Ovary (tissue), 7 donors: ENCODE measurements at regions not wholly inside any gene's neighbourhood (a gene's known extent, or its start where the extent isn't known, plus 50 kb on each side); places are given as distances from the start of the nearest gene placed in this dataset.

Experiments
- DNase-seq, 5 donors: peaks; one replicate each; pipeline ENCODE4 v3.0.0-alpha.2; 2019 to 2020
- H3K27ac ChIP-seq, 2 donors: fragments of 200-600 bp; one replicate each; pipeline versions ENCODE4 v1.5.1 to v1.8.0; 2019 to 2022
- H3K27me3 ChIP-seq: fragments of 200-600 bp; one replicate; pipeline ENCODE4 v1.8.0; 2022
- H3K36me3 ChIP-seq: fragments of 200-600 bp; sonication (generic); one replicate; pipeline ENCODE4 v1.5.1; 2019
- H3K4me1 ChIP-seq: one replicate; pipeline ENCODE4 v1.8.1; 2013; ENCODE audit warnings: mild to moderate bottlenecking, moderate library complexity; ENCODE audit not compliant: insufficient read depth
- H3K4me3 ChIP-seq: fragments of 200-600 bp; sonication (generic); one replicate; pipeline ENCODE4 v1.5.1; 2017
- H3K9me3 ChIP-seq, 2 donors: fragments of 200-600 bp in 1 of 2; sonication (generic) in 1 of 2; one replicate each; pipeline versions ENCODE4 v1.5.1 to v1.8.1; 2013 to 2019; ENCODE audit warnings: mild to moderate bottlenecking in 1 of 2, moderate library complexity in 1 of 2
- EP300 ChIP-seq: sonication (generic); formaldehyde crosslinking; IDR thresholded peaks from one replicate; pipeline ENCODE4 v1.6.1; 2017; ENCODE audit warnings: antibody characterized with exemption
- POLR2A ChIP-seq: fragments of 450-650 bp; IDR thresholded peaks from one replicate; pipeline ENCODE4 v1.6.1; 2017; ENCODE audit warnings: antibody characterized with exemption, mild to moderate bottlenecking, moderate library complexity
- WGBS, 3 donors: extraction: QIAGEN DNeasy Blood & Tissue Kit in 1 of 3; methylation state at CpG; one replicate each; pipeline versions ENCODE4 v1.1.5 to v1.1.7; 2013 to 2017; 5-methylcytosine and 5-hydroxymethylcytosine counted together
- intact Hi-C, 4 donors: fragments of 100-400 bp; cut with DNase I; formaldehyde crosslinking; loops; one replicate each; pipeline versions ENCODE4 v1.11.0 to v1.15.1; 2022 to 2023
- TF ChIP-seq, protein P1 (sequence below), 3 donors: fragments of 450-650 bp in 2 of 3; fragments of 200-600 bp in 1 of 3; IDR thresholded peaks; one replicate each; pipeline versions ENCODE4 v1.5.1 to v1.8.0; 2016 to 2022; ENCODE audit warnings: antibody characterized with exemption in 3 of 3, mild to moderate bottlenecking in 1 of 3
- donor health status: DM: no; HTN: no; CAD: no; lungs with moderate emphysema.
- donor health status: DM: no; HTN: no; CAD: no.
- donor health status: Bipolar disorder and iron deficiency.
- donor health status: DM: no; HTN: no; CAD: no.
- donor health status: DM: yes; HTN: yes; CAD: no.

DNA sequence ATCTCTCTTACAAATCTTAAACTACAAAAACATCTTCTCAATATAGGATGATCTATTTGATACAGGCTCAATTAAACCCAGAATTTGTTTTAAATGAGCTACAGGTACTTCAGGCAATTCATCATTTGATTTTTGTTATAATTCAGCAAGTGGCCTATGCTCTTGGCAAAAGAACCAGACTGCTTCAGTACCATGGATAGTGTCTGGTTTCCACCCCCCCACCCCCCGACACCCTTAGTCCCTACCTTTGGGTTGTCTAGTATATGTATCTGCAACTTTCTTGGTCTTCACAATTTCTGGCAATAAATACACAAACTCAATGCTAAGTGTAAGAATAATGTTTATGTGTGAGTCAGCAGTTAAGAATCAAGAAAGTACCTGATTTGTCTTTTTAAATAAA is 97.3 kb upstream of the API5 start:
- WGBS, 3 donors = 37 to 46% (median 42%) methylated on average over 1 of the region's 1 CpG
- DNase-seq = no peak
- intact Hi-C loops = no loop called here
- H3K27ac ChIP-seq = no peak overlapping the region
- H3K27me3 ChIP-seq = no peaks in the 10 kb centered on the region
- H3K4me3 ChIP-seq = no peak overlapping the region
- no peaks in the 10 kb centered on the region for H3K9me3 ChIP-seq
- H3K4me1 ChIP-seq = no peaks in the 10 kb centered on the region
- no peaks in the 10 kb centered on the region for H3K36me3 ChIP-seq
- TF ChIP-seq, protein P1, sequence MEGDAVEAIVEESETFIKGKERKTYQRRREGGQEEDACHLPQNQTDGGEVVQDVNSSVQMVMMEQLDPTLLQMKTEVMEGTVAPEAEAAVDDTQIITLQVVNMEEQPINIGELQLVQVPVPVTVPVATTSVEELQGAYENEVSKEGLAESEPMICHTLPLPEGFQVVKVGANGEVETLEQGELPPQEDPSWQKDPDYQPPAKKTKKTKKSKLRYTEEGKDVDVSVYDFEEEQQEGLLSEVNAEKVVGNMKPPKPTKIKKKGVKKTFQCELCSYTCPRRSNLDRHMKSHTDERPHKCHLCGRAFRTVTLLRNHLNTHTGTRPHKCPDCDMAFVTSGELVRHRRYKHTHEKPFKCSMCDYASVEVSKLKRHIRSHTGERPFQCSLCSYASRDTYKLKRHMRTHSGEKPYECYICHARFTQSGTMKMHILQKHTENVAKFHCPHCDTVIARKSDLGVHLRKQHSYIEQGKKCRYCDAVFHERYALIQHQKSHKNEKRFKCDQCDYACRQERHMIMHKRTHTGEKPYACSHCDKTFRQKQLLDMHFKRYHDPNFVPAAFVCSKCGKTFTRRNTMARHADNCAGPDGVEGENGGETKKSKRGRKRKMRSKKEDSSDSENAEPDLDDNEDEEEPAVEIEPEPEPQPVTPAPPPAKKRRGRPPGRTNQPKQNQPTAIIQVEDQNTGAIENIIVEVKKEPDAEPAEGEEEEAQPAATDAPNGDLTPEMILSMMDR (IDR thresholded peaks at IDR 0.05) = no peak
- no peak for TF ChIP-seq EP300
- no peak for TF ChIP-seq POLR2A

DNA sequence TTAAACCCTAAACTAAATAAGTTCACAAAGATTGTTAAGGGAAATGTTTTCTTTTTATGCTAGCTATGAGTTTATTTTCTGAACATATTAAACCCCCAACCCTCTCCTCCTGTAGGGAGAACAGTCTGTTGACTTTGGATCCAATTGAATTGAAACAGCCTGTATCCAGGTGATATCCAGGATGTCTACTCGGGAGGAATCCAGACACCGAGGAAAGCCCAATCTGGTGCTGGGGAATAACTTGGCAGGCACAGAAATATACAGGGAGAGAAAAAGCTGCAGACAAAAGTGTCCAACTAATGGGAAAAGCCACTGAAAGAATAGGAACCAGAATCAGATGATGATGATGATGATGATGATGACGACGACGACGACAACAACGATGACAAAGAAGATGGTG is 93.9 kb upstream of the API5 start:
- no peaks in the 10 kb centered on the region for H3K4me1 ChIP-seq
- 83 to 88% (median 85%) methylated on average over 7 of the region's 7 CpGs for WGBS, 3 donors

DNA sequence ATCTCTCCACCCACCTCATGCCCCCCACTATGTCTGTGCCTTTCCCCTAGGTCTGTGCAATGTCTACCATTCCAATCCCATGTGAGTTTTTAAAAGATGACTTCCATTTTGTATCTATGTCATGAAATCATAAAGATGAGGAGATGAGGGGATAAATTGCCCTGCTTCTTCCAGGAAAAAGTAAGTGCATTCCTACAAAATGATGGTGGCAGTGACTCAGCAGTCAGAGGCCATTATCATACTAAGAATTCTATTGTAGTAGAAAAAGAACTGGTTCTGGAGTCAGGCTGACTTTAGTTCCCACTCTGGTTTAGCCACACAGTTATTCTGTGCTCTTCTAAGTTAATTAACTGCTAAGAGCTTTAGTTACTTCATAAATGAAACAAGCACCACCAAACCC is 89.6 kb upstream of the API5 start:
- H3K27me3 ChIP-seq = no peaks in the 10 kb centered on the region
- no peaks in the 10 kb centered on the region for H3K9me3 ChIP-seq
- TF ChIP-seq, protein P1 (IDR thresholded peaks at IDR 0.05) = no peak
- TF ChIP-seq POLR2A = no peak
- no peak for TF ChIP-seq EP300
- H3K27ac ChIP-seq = no peak overlapping the region
- no peak overlapping the region for H3K4me3 ChIP-seq
- no peaks in the 10 kb centered on the region for H3K36me3 ChIP-seq
- H3K4me1 ChIP-seq = no peaks in the 10 kb centered on the region
- intact Hi-C loops = no loop called here
- no peak for DNase-seq

More for the DNA sequence above, 93.9 kb upstream of the API5 start:
- no peak for DNase-seq
- Histone ChIP-seq H3K9me3 (no peaks in the 10 kb centered on the region), H3K36me3 (no peaks in the 10 kb centered on the region), H3K4me3 (no peak overlapping the region), H3K27ac (no peak overlapping the region), H3K27me3 (no peaks in the 10 kb centered on the region)
- no peak for TF ChIP-seq EP300
- TF ChIP-seq, protein P1 (IDR thresholded peaks at IDR 0.05) = no peak
- TF ChIP-seq POLR2A = no peak
- intact Hi-C loops = loop anchor here in 1 of 4 donors (5.0 kb wide), 1 partner anchor 889 kb away; no protein-coding TSS in a partner anchor

DNA sequence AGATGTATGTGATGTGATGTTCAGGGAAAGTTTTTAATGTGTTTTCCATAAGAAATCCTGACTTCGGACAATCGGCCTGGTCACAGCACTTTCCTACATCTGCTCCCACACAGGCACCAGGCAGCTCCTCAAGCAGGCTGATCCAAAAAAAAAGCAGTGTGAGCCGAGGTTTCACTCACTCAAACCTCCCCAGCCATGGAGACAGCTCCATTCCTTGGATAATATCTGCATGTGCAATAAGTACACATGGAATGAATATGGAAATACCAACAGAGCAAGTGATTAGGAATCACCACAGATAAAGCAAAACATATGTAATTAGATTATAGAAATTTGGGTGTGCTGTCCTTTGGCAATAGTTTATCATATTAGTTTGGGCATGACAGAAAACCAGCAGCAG is 88.8 kb upstream of the API5 start:
- Histone ChIP-seq H3K36me3 (no peaks in the 10 kb centered on the region), H3K27me3 (no peaks in the 10 kb centered on the region), H3K4me1 (no peaks in the 10 kb centered on the region), H3K27ac (no peak overlapping the region), H3K9me3 (no peaks in the 10 kb centered on the region), H3K4me3 (no peak overlapping the region)
- intact Hi-C loops = no loop called here
- 60 to 67% (median 65%) methylated on average over 3 of the region's 3 CpGs for WGBS, 3 donors
- no peak for DNase-seq
- TF ChIP-seq POLR2A = no peak
- TF ChIP-seq EP300 = no peak
- TF ChIP-seq, protein P1 (IDR thresholded peaks at IDR 0.05) = no peak

DNA sequence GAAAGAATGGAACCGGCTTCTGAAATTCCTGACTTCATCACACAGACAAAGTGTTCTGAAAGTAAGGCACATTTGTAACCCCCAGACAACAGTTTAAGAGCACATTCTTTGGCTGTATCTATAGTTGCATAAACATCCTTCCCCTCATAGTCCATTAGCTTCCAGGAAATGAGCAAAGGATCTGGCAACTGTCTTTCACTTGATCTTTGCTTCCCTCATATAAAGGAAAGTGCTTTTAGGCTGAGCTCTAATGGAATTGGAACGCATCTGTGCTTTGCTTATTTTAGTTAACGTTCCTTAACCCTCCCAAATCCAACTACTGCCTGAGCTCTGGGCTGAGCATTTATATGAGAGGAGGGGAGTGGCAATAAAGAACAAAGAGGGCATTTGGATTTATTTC is 76.9 kb upstream of the API5 start:
- intact Hi-C loops = no loop called here
- WGBS, 3 donors = 17 to 37% (median 30%) methylated on average over 3 of the region's 3 CpGs
- Histone ChIP-seq H3K27ac (no peak overlapping the region), H3K27me3 (no peaks in the 10 kb centered on the region), H3K4me1 (no peaks in the 10 kb centered on the region), H3K4me3 (no peak overlapping the region), H3K36me3 (no peaks in the 10 kb centered on the region), H3K9me3 (no peaks in the 10 kb centered on the region)
- DNase-seq = no peak
- TF ChIP-seq POLR2A (no peak), EP300 (no peak)
- TF ChIP-seq, protein P1 (IDR thresholded peaks at IDR 0.05) = no peak
